ENCODE measurements at regions not wholly inside any gene's neighbourhood (a gene's known extent, or its start where the extent isn't known, plus 50 kb on each side); places are given as distances from the start of the nearest gene placed in this dataset.

DNA sequence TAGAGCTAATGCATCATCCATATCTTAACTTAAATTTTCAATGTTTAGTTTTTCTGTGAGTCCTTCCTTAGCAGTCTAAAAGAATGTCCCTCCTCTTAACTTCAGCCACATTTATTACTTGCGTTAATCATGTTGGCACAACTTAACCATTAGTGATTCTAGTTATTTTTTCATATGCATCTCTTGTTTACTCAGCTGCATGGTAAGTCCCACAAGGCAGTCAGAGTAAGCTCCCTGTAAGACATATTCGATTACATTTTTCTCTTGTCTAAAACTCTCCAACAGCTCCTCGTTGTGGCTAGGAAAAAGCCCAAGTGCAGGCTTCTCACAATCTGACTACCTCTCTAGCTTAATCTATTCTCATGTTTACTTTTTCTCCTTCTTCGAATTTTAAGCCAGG, 2045.3 kb upstream of the PIK3C3 start:
- H3K27ac ChIP-seq, result no peak overlapping the region
- no peak overlapping the region for H3K4me3 ChIP-seq
- H3K9me3 ChIP-seq, result peaks cover 8% of the 10 kb centered on the region
- H3K36me3 ChIP-seq, result no peaks in the 10 kb centered on the region
- DNase-seq (no peak), ATAC-seq (no peak)
- no peaks in the 10 kb centered on the region for H3K27me3 ChIP-seq (ENCODE audit: low read depth)
- intact Hi-C loops (cut with DNase I), result no loop called here
- no peaks in the 10 kb centered on the region for H3K4me1 ChIP-seq
- TF ChIP-seq, protein P1, sequence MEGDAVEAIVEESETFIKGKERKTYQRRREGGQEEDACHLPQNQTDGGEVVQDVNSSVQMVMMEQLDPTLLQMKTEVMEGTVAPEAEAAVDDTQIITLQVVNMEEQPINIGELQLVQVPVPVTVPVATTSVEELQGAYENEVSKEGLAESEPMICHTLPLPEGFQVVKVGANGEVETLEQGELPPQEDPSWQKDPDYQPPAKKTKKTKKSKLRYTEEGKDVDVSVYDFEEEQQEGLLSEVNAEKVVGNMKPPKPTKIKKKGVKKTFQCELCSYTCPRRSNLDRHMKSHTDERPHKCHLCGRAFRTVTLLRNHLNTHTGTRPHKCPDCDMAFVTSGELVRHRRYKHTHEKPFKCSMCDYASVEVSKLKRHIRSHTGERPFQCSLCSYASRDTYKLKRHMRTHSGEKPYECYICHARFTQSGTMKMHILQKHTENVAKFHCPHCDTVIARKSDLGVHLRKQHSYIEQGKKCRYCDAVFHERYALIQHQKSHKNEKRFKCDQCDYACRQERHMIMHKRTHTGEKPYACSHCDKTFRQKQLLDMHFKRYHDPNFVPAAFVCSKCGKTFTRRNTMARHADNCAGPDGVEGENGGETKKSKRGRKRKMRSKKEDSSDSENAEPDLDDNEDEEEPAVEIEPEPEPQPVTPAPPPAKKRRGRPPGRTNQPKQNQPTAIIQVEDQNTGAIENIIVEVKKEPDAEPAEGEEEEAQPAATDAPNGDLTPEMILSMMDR (IDR thresholded peaks at IDR 0.05), result no peak

DNA sequence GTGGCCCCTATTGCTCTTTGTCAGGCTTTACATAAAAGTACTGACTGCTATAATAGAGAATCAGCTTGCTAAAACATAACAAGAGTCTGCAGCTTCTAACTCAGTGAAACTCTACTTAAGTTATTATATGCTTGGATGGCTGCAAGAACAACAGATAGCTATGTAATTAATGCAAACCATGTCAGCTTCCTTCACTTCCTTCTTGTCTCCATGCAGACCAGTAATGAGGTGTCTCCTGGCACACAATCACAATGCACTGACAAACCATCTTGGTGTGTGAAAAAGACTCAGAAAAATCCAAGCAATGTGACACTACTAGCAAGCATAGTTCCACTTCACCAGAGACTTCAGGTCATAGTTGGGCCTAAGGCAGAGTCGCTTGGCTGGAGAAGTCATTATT, 2068.9 kb upstream of the PIK3C3 start:
- no peak overlapping the region for H3K4me3 ChIP-seq
- H3K27me3 ChIP-seq (ENCODE audit: low read depth), result no peaks in the 10 kb centered on the region
- H3K9me3 ChIP-seq, result no peaks in the 10 kb centered on the region
- intact Hi-C loops (cut with DNase I), result no loop called here
- ATAC-seq (no peak), DNase-seq (no peak)
- H3K4me1 ChIP-seq, result no peaks in the 10 kb centered on the region
- no peaks in the 10 kb centered on the region for H3K36me3 ChIP-seq
- TF ChIP-seq, protein P1 (IDR thresholded peaks at IDR 0.05), result no peak
- no peak overlapping the region for H3K27ac ChIP-seq

DNA sequence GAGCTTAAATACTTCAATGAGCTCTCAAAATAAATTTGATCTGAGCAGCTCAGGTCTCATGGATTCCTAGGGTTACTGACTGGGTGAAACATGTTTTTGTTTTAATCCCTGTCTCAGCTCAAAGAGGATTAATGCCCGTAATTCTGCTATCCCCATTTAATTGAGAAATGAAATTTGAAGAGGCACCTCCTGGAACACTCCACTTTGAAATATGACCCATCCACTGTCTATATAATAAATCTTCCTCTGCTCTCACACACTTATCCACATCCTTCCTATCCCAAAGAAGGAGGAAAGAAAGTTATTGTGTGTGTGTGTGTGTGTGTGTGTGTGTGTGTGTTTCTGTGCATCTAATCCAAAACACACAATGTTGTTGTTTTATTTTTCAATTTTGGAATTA, 2082.4 kb upstream of the PIK3C3 start:
- H3K27ac ChIP-seq, result no peak overlapping the region
- intact Hi-C loops (cut with DNase I), result no loop called here
- no peaks in the 10 kb centered on the region for H3K9me3 ChIP-seq
- no peak for ATAC-seq
- H3K27me3 ChIP-seq (ENCODE audit: low read depth), result no peaks in the 10 kb centered on the region
- no peaks in the 10 kb centered on the region for H3K36me3 ChIP-seq
- no peak overlapping the region for H3K4me3 ChIP-seq
- no peak for DNase-seq
- no peaks in the 10 kb centered on the region for H3K4me1 ChIP-seq
- TF ChIP-seq, protein P1 (IDR thresholded peaks at IDR 0.05), result no peak

DNA sequence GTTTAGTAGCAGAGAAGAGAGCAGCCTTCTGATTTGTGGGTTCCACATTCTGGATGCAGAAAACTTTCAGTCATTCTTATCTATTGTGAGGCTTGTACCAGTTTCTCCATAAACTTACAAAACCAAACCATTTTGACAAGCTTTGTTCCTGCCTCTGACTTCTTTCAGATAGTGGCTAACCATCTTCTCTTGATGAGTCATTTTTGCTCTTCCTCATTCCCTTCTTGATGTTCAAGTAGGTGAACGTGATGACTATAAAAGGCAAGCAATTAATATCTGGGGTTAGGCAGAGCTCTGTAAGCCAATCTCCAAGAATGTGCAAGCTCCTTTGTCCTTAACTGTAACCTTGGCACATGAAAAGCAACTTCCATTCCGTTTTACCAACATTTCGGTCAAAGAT, 2083.1 kb upstream of the PIK3C3 start:
- Histone ChIP-seq H3K27ac (no peak overlapping the region), H3K27me3 (ENCODE audit: low read depth) (no peaks in the 10 kb centered on the region), H3K36me3 (no peaks in the 10 kb centered on the region), H3K4me1 (no peaks in the 10 kb centered on the region), H3K9me3 (no peaks in the 10 kb centered on the region), H3K4me3 (no peak overlapping the region)
- ATAC-seq (no peak), DNase-seq (no peak)
- intact Hi-C loops (cut with DNase I), result no loop called here
- TF ChIP-seq, protein P1 (IDR thresholded peaks at IDR 0.05), result no peak

DNA sequence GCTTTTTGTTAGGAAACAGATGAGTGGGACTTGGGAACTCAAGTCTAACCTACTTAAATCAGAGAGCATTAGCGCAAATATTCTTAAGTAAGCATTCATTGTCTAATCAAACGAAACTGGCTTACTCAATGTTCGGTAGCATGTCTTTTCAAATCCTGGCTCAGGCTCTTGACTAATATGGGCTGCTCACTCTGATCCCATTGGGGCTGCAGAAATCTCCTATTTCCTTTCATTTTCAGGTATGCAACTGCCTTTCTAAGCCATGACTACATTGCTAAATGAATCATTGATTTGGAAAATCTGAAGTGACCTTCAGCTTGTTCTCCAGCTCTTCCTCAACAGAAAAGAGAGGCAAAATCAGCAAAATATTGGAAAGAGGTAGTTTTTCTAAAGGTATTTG, 2084.4 kb upstream of the PIK3C3 start:
- TF ChIP-seq, protein P1 (IDR thresholded peaks at IDR 0.05), result no peak
- no peak overlapping the region for H3K27ac ChIP-seq
- no peak overlapping the region for H3K4me3 ChIP-seq
- H3K9me3 ChIP-seq, result no peaks in the 10 kb centered on the region
- DNase-seq, result no peak
- no peaks in the 10 kb centered on the region for H3K27me3 ChIP-seq (ENCODE audit: low read depth)
- H3K4me1 ChIP-seq, result no peaks in the 10 kb centered on the region
- H3K36me3 ChIP-seq, result no peaks in the 10 kb centered on the region
- intact Hi-C loops (cut with DNase I), result no loop called here
- ATAC-seq, result no peak

DNA sequence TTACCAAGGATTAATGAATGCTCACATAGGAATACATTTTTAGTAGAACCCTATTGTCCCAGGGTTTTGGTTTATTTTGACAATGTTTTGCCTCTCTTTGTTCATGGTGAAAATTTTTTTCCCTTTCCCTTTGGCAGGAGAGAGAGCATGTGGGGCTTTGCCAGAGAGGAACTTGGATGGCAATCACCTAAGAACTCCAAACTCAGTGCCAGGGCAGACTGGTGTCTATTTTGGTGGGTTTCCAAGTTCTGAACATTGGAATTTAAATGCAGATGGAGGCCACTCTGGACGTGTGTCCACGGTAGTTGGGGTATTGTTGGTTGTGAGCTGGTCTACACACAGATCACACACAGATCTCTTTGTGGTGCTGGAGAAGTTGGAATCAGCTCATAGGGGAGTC, 2091.1 kb upstream of the PIK3C3 start:
- H3K27me3 ChIP-seq (ENCODE audit: low read depth), result no peaks in the 10 kb centered on the region
- ATAC-seq (no peak), DNase-seq (no peak)
- intact Hi-C loops (cut with DNase I), result no loop called here
- H3K36me3 ChIP-seq, result no peaks in the 10 kb centered on the region
- TF ChIP-seq, protein P1 (IDR thresholded peaks at IDR 0.05), result no peak
- H3K4me1 ChIP-seq, result no peaks in the 10 kb centered on the region
- no peak overlapping the region for H3K4me3 ChIP-seq
- H3K27ac ChIP-seq, result no peak overlapping the region
- H3K9me3 ChIP-seq, result no peaks in the 10 kb centered on the region
